ENCODE measurements at regions not wholly inside any gene's neighbourhood (a gene's known extent, or its start where the extent isn't known, plus 50 kb on each side); places are given as distances from the start of the nearest gene placed in this dataset.

GRCh38 chr3:105197863-105198262 lies 168.8 kb upstream of the ALCAM start:
- Histone ChIP-seq H3K36me3 (replicated peaks in 1 of 2) (no peaks in the 10 kb centered on the region), H3K27me3 (no peaks in the 10 kb centered on the region), H3K27ac (no peak overlapping the region), H3K4me3 (no peak overlapping the region), H3K4me1 (replicated peaks in 1 of 2) (peaks cover 0 to 4% of the 10 kb centered on the region in 2 donors), H3K9me3 (replicated peaks in 1 of 3) (no peaks in the 10 kb centered on the region)
- DNase-seq, result no peak
- WGBS, 4 donors, result 35 to 42% (median 38%) methylated on average over 2 of the region's 2 CpGs
- intact Hi-C loops (cut with DNase I), result no loop called here
- TF ChIP-seq POLR2A (IDR thresholded peaks at IDR 0.05), result no peak
- no peak for TF ChIP-seq CTCF (IDR thresholded peaks at IDR 0.05)

- 70 to 90% (median 83%) methylated on average over 3 of the region's 3 CpGs for WGBS, 4 donors
- no peak for TF ChIP-seq CTCF (IDR thresholded peaks at IDR 0.05)
- no peak for TF ChIP-seq POLR2A (IDR thresholded peaks at IDR 0.05)
- H3K27me3 ChIP-seq, result no peaks in the 10 kb centered on the region
- H3K36me3 ChIP-seq (replicated peaks in 1 of 2), result no peaks in the 10 kb centered on the region
- peaks cover 0 to 4% of the 10 kb centered on the region in 2 donors for H3K4me1 ChIP-seq (replicated peaks in 1 of 2)
- intact Hi-C loops (cut with DNase I), result no loop called here
- H3K9me3 ChIP-seq (replicated peaks in 1 of 3), result no peaks in the 10 kb centered on the region
- DNase-seq, result no peak
- H3K4me3 ChIP-seq, result no peak overlapping the region
- no peak overlapping the region for H3K27ac ChIP-seq
Measured at GRCh38 chr3:105199217-105199616, 167.5 kb upstream of the ALCAM start.

- Histone ChIP-seq H3K36me3 (replicated peaks in 1 of 2) (no peaks in the 10 kb centered on the region), H3K4me1 (replicated peaks in 1 of 2) (no peaks in the 10 kb centered on the region), H3K27ac (no peak overlapping the region), H3K4me3 (no peak overlapping the region), H3K27me3 (no peaks in the 10 kb centered on the region), H3K9me3 (replicated peaks in 1 of 3) (no peaks in the 10 kb centered on the region)
- intact Hi-C loops (cut with DNase I), result no loop called here
- DNase-seq, result no peak
- 71 to 93% (median 80%) methylated on average over 1 of the region's 1 CpG for WGBS, 4 donors
- TF ChIP-seq POLR2A (IDR thresholded peaks at IDR 0.05), result no peak
- no peak for TF ChIP-seq CTCF (IDR thresholded peaks at IDR 0.05)
Measured at GRCh38 chr3:105210141-105210540, 156.6 kb upstream of the ALCAM start.

- intact Hi-C loops (cut with DNase I), result no loop called here
- WGBS, 4 donors, result 75 to 88% (median 76%) methylated on average over 1 of the region's 1 CpG
- no peak overlapping the region for H3K4me3 ChIP-seq
- no peak overlapping the region for H3K27ac ChIP-seq
- no peaks in the 10 kb centered on the region for H3K36me3 ChIP-seq (replicated peaks in 1 of 2)
- H3K4me1 ChIP-seq (replicated peaks in 1 of 2), result no peaks in the 10 kb centered on the region
- no peak for DNase-seq
- no peaks in the 10 kb centered on the region for H3K9me3 ChIP-seq (replicated peaks in 1 of 3)
- no peak for TF ChIP-seq CTCF (IDR thresholded peaks at IDR 0.05)
- TF ChIP-seq POLR2A (IDR thresholded peaks at IDR 0.05), result no peak
- no peaks in the 10 kb centered on the region for H3K27me3 ChIP-seq
Measured at GRCh38 chr3:105214590-105214989, 152.1 kb upstream of the ALCAM start.
